ENCODE measurements at regions not wholly inside any gene's neighbourhood (a gene's known extent, or its start where the extent isn't known, plus 50 kb on each side); places are given as distances from the start of the nearest gene placed in this dataset.
"Not testable (repeated sequence)": the region's sequence is repeated elsewhere in the genome, so short reads cannot be mapped to it uniquely, and the experiment has no call there.

DNA sequence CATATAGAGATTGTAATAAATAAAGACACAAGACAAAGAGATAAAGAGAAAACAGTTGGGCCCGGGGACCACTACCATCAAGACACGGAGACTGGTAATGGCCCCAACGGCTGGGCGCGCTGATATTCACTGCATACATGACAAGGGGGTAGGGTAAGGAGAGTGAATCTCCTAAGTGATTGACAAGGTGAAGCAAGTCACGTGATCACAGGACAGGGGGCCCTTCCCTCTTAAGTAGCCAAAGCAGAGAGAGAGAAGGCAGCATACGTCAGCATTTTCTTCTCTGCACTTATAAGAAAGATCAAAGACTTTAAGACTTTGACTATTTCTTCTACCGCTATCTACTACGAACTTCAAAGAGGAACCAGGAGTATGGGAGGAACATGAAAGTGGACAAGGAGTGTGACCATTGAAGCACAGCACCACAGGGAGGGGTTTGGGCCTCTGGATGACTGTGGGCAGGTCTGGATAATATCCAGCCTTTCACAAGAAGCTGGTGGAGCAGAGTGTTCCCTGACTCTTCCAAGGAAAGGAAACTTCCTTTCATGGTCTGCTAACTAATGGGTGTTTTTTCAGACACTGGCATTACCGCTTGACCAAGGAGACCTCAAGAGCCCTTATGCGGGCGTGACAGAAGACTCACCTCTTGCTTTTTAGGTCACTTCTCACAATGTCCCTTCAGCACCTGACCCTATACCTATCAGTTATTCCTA is 75.6 kb downstream of the MRPL39 start:
- not testable (repeated sequence) for DNase-seq

DNA sequence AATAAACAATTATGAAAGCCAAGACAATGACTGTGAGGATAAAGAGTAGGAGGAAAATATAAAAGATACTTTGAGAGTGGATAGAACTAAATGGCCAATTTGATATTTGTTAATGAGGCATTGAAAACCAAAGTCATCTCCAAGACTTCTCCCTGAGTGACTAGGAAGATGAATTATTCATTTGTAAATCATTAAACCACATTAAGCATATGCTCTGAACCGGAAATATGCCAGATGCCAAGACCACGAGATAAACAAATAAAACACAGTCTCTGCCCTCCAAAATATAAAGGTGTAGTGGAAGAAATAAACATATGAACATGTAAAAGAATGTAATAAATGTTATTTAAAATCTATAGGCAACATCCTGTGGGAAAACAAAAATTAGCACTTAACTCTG is 78.8 kb downstream of the MRPL39 start:
- DNase-seq: no peak

DNA sequence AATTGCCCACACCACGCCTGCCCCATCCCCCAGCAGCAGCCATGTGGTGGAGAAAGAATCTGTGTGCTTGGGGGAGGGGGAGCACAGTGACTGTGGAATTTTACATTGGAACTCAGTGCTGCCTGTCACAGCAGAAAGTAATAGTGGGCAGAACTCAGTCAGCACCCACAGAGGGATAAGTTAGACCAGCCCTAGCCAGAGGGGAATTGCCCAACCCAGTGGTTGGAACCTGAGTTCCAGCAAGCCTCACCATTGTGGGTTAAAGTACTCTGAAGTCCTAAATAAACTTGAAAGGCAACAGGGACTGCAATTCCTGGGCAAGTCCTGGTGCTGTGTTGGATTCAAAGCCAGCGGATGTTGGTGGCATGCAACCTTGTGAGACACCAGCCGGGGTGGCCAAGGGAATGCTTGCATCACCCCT is 88.8 kb downstream of the MRPL39 start:
- DNase-seq: no peak

DNA sequence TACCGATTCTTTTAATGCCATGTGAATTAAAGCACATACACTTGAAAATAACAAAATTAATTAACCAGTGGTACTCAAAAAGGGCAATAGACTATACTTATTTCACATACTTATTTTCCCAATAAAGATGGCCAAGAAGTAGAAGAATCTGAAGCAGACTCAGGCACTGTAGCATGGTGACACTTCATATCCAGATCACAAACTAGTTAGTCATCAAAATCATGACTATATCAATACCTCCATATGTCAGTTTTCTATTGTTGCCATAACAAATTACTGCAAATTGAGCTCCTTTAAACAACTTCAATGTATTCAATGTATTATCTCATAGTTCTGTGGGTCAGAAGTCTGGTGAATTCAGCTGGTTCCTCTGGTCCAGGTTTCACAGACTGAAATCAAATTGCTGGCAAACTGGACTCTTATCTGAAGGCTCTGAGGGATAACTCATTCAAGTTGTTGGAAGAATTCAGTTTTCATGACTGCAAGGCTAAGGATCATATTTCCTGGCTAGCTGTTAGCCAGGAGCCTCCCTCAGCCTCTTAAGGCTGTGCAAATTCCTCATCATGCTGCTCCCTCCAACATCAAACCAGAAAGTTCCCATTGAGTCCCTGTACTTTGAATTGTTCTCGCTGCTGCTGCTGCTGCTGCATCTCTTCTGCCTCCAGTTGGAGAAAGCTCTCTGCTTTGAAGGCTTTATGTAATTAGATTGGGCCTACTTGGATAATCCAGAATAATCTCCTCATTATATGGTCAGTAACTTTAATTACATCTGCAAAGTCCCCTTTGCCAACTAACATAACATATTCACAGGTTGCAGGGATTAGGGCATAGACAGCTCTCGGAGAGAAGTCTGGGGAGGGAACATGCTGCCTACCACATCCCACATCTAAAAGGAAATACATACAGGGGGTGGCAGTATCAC is 91.5 kb downstream of the MRPL39 start:
- no peak for DNase-seq

DNA sequence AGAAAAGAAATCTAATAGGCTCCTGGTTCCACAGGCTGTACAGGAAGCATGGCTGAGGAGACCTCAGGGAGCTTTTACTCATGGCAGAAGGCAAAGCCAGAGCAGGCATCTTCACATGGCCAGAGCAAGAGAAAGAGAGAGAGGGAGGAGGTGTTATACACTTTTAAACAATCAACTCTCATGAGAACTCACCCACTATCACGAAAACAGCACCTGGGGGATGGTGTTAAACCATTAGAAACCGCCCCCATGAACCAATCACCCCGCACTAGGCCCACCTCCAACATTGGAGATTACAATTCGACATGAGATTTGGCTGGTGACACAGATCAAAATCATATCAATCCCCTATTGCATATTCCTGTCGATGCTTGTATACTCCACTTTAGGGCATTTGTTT is 93.5 kb downstream of the MRPL39 start:
- DNase-seq: no peak

DNA sequence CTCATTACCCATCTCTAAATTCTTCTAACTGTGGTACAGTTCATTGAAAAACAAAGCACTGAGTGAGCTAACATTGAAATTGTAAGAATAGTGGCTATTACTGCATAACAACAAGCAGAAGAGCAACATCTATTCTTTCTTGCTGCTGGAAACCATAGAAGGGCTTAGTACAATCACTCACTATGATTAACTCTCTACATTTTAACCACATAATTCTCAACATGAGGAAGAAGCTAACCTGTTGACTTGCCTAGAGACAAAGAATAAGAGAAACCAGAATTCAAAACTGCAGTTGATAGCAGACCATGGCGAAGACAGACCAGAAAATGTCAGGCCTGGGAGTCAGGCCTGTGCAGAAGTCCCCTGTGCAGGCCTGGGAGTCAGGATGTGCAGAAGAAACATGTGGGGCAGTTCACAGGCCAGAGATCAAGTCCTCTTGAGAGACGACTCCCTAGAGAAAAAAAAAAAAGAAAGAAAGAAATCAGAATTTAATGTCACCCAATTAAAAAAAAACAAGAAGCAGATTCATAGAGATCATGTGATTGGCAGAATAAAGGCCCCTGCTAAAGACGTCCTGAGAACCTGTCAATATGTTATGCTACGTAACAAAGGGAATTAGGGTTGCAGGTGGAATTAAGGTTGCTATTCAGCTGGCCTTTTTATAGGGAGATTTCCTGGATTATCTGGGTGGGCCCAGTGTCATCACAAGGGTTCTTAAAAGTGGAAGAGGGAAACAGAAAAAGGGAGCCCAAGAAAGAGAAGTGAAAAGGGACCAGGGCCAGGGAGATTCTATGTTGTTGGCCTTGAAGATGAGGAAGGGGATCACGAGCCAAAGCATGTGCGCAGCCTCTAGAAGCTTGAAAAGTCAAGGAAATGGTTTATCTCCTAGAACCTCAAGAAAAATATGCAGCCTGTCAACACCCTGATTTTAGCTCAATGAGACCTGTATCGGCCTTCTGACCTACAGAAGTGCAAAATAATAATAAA is 94.9 kb downstream of the MRPL39 start:
- no peak for DNase-seq

DNA sequence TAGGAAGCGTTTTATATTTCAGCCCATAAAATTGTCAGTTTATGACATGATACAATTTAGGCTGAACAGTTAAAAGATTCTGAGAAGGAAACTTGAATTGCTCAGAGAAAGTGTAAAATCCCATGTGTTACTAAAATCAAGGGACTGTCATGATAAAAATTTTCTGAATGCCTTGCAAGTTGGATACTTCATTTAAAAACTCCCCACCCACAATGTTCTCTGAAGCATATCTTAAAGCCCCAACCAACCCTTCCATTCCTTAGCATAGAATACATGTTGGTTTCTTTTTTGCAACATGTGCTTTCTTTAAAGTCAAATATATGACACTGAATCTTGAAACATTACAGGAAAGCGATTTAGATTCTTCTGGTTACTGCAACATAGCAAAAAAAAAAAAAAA is 97.4 kb downstream of the MRPL39 start:
- DNase-seq: no peak

DNA sequence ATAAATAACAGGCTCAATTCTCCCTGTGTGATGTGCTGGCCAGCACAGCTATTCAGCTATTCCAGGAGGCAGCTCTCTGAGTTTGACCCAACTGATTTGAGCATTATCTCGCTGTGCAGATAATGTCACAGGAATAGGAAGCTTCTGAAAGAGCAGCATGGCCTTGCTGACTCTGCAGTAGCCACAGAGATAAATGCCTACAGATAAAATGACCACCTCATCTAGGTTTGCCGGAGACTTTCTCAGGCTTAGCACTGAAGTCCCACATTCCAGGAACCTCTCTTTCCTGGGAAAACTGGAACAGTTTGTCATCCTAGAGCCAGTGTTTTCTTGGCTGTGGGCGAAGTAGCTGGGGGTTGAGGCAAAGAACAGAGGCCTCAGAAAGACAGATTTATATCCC is 98.9 kb downstream of the MRPL39 start:
- no peak for DNase-seq

DNA sequence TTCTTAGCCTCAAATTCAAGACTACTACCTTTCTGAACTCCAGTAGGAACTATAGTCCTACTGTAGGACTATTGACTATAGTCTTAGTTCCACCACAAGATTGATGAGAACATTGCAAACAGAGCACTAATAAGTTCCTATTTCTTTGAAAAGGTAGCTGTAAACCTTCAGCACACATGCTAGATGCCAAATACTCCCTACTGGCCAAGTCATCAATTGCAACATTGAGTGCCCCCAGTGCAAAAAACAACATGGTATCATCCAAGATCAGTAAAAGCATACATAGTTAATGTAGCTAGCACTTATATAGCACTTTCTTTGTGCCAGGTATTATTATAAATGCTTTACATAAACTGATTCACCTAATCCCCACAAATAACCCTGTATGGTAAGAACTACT is 99.8 kb downstream of the MRPL39 start:
- no peak for DNase-seq

DNA sequence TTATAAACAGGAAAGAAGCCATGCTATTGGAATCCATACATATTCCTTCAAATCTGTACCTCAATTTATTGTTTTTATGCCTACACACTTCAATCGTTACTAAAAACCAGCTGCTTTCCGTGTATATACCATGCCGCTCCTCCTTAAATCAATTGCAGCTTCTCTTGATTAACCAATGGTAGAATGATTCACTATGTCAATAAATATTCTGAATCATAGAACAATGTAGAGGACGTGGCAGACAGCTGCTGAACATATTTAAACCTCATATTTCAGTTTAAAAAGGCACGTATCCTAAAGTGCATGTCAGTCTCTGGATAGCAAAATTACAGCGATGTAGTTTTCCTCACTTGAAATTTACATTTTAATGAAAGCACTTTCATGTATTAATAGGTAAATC is 100.4 kb downstream of the MRPL39 start:
- DNase-seq: no peak

DNA sequence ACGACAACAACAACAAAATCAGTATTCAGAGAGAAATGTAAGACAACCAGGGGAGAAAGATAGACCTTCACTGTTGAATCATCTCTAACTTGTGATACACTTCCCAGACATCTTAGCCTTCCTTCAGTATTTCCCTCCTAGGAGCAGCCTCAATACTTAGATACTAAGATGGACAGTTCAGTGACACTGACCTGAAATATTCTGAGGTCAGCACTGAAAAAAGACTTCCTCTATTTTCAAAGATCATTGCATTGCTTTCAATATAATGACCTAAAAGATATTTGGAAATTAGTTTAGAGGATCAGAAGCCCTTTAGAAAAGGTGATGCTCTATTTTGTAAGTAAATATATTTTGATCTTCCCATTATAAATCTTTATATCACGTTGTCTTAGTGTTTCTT is 101.0 kb downstream of the MRPL39 start:
- no peak for DNase-seq

DNA sequence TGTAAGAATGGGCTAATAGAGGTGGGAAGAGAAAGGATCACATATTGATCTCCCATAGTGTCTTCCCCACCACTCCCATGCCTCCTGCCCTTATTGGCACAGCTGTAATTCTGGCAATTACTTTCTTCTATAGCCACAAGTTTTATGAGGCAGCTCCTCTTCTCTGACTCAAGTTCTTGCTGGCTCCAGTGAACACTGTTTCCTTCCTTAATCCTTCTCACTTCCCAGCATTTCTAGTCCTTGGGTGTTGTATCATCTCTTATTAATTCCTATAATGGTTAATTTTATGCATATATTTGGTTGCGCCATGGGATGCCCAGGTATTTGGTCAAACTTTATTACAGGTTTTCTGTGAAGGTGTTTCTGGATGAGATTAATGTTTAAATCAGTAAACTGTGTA is 103.3 kb downstream of the MRPL39 start:
- no peak for DNase-seq

DNA sequence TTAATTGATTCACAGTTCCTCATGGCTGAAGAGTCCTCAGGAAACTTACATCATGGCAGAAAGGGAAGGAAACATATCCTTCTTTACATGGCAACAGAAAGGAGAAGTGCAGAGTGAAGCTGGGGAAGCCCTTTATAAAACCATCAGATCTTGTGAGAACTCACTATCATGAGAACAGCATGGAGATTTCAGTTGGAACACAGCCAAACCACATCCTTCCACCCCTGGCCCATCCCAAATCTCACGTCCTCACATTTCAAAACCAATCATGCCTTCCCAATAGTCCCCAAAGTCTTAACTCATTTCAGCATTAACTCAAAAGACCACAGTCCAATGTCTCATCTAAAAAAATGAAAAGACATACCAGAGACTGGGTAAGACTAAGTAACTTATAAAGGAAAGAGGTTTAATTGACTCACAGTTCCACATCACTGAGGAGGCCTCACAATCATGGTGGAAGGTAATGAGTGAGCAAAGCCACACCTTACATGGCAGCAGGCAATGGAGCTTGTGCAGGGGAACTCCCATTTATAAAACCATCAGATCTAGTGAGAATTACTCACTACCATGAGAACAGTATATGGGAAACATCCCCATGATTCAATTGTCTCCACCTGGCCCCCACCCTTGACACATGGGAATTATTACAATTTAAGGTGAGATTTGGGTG is 105.2 kb downstream of the MRPL39 start:
- peak; percentile 68 for DNase-seq

DNA sequence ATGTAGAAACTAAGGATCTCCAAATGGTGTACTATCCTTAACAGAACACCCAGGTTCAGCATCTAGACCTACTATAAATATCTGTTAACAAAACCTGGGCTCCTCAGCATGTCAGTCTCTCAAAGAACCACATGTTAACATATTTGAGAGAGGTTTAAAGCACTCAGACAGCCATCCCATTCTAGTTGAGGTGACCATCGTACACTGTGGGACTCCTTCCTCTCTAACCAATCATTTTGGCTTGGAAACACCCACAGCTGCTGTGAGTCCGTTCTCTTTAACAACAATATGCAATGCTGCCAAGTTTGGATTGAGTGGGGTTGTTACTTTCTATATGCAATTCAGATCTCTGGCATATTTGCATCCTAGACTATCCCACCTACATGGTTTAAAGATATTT is 105.8 kb downstream of the MRPL39 start:
- DNase-seq: no peak

DNA sequence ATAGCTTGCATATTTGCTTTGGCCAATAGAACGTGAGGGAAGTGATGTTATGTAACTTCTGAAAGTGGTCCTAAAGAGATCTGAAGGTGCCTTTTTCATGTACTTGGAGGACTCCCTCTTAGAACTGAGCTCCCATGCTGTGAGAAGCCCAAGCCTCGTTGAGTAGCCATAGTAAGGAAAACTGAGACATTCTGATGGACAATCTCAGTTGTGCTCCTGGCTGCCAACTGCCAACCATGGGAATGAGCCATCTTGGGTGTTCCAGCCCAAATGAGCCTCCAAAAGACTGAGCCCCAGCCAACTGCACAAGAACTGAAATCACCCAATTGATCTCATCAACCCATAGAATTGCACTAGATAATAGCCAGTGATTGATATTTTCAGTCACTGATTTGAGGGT is 106.7 kb downstream of the MRPL39 start:
- no peak for DNase-seq

DNA sequence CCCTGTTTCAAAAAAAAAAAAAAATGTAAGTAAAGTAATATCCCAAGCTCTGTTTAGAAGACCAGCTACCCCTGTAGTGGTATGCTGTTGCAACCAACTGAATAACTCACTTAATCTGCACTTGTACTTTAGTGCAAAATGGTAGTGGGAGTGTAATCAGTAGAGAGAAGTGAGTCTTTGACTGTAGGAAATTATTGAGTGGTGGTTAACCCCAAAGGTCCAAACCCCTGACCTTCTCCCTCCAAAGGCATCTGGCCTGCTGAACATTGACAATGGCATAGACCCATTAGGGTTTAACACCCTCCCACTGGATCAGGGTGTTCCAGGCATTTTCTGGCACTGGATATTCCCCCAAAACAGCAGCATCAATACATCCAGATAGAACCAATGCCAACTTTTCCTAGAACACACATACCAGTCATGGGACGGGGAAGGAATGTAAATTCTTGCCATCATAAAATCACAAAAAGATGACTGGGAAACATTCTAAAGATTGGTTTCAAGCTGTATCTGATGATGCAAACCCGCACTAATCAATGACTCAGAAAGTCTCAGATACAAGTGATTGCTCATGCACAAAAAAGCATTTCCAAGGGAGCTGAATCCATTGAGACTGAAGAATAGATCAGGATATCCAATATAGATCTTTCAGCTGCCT is 110.3 kb downstream of the MRPL39 start:
- DNase-seq: no peak

DNA sequence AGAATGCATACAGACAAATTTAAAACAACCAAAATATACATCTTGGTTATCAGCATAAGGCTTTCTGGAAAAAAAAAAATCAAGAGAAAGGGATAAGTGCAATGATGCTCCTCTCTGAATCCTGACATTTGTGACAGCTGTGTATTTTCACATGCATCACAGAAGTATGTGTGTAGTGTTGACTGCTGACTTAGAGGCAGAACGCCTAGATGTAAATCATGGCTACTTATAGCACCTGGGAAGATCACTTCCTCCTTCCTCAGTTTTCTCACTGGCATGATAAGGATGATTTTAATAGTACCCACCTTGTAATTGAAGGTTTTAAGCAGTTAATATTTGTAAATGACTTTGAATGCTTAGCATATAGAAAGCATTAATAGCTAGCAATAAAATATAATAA is 112.5 kb downstream of the MRPL39 start:
- DNase-seq: no peak

DNA sequence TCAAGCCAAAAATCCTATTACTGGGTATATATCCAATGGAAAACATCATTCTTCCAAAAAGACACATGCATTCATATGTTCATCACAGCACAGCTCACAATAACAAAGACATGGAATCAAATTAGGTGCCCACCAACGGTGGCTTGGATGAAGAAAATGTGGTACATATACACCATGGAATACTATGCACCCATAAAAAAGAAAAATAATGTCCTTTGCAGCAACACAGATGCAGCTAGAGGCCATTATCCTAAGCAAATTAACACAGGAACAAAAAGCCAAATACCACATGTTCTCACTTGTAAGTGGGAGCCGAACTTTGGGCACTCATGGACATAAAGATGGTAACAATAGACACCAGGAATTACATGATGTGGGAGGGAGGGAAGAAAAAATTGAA is 113.6 kb downstream of the MRPL39 start:
- no peak for DNase-seq

DNA sequence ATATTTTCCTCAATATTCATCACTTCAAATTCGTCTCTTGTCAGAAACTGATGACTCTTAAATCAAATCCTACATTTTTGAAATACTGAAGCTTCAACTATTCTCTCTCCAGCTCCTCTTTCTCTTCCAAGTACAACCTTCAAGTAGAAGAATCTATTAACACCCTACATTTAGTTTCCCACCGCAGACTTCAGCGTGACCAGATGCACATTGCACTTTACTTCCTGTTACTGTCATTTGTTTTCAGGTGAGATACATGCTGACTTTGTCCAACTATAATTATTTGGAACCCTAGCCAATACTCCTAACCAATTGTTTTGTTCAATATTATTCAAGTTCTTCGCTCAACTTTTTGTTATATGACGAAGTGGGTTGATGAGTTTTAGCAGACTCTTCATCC is 116.0 kb downstream of the MRPL39 start:
- no peak for DNase-seq

DNA sequence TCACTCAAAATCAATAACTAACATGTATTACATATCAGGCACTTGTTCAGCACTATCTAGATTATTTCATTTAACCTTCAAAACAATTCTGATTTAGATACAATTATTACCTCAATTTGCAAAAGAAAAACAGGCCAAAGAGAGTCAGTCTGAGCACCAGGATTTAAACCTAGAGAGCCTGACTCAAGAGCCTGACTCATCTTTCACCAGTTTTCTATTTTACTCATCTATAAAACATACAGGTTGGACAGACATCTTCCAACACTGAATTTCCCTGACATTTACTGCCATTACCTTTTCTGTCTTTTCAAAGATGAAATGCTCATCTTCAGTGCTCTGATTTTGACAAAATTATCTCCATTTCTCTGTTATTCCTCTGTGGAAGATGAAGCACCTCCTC is 116.5 kb downstream of the MRPL39 start:
- DNase-seq: no peak

DNA sequence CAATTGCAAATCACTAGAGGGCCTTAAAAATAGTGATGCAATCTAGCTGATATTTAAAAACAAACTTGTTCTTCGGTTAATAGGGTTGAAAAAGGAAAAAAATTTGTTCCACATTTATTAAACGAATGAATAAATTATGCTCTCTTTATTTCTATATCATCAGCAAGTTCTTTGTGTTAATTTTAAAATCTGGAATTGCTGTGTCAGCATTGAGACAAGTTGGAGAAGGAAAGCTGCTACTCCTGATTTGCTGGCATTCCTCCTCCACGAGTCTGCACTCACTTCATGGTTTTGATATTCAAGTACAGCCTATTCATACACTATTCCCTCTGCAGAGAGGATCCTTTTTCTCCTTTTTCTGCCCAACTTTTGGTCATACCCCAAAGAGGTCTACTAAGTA is 117.6 kb downstream of the MRPL39 start:
- DNase-seq: no peak

DNA sequence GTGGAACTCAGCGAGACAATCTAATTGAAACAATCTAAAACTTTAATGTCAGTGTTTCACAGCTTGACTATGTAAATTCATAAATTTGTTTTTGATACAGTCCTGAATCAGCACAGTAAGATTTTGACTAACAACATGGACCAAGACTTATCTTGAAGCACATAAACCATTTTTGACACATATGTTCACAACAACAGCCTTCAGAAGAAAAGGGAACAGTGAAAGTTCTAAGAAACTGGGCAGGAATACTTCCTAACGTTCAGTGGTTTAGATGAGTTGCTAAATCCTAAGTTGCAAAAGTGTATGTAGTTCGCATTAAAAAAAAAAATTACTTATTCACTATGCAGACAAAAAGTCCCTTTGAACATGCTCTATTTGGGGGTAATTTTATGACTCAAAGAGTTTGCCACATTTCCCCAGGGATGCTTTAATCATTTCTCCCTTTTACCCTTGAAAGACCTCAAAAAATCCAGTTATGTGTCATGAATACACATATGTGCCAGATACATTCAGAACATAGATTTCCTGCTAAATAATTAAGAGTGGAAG is 120.2 kb downstream of the MRPL39 start:
- no peak for DNase-seq
